H1 (cell line): ENCODE measurements at regions not wholly inside any gene's neighbourhood (a gene's known extent, or its start where the extent isn't known, plus 50 kb on each side); places are given as distances from the start of the nearest gene placed in this dataset.

Experiments
- CTCF ChIA-PET: fragments of 300-600 bp; sonication (Branson Sonifier 250); formaldehyde crosslinking; loops from one replicate; lab custom pipeline; 2021; ENCODE audit not compliant: partially characterized antibody; lab: Charles Lee
- POLR2A ChIA-PET: fragments of 300-600 bp; sonication (Branson Sonifier 250); formaldehyde crosslinking; loops from one replicate; lab custom pipeline; 2021; ENCODE audit warnings: inconsistent platforms; ENCODE audit not compliant: partially characterized antibody; lab: Charles Lee
- DNase-seq, 2 experiments: peaks; one replicate each; pipeline versions ENCODE4 v3.0.0 to v3.0.0-alpha.2; 2010 to 2022; ENCODE audit warnings: low spot score in 2 of 2, low read depth in 1 of 2, mixed read lengths in 1 of 2
- FAIRE-seq: peaks from 2 replicates; lab custom pipeline; 2011; peaks lifted over from hg19 to GRCh38; lab: Jason Lieb, UNC
- H2AFZ ChIP-seq: 2 replicates; pipeline ENCODE4 v1.8.1; 2012; ENCODE audit warnings: low read length, inconsistent platforms
- H2AK5ac ChIP-seq: 2 replicates; pipeline ENCODE4 v1.6.1; 2013; ENCODE audit warnings: low read depth, low read length
- H2BK120ac ChIP-seq: replicated peaks from 2 replicates; pipeline ENCODE3; 2013; ENCODE audit warnings: low read depth, low read length, inconsistent platforms
- H2BK12ac ChIP-seq: 2 replicates; pipeline ENCODE4 v1.6.1; 2013; ENCODE audit warnings: low read depth, low read length
- H2BK15ac ChIP-seq: 2 replicates; pipeline ENCODE4 v1.6.1; 2013; ENCODE audit warnings: low read length
- H2BK20ac ChIP-seq: 2 replicates; pipeline ENCODE4 v1.6.1; 2013; ENCODE audit warnings: low read length
- H2BK5ac ChIP-seq: 2 replicates; pipeline ENCODE4 v1.6.1; 2013; ENCODE audit warnings: low read depth, low read length
- H3K14ac ChIP-seq: 2 replicates; pipeline ENCODE4 v1.6.1; 2013; ENCODE audit warnings: inconsistent platforms; ENCODE audit not compliant: insufficient read length
- H3K18ac ChIP-seq: 2 replicates; pipeline ENCODE4 v1.6.1; 2013; ENCODE audit warnings: low read length; ENCODE audit errors: extremely low read depth
- H3K23ac ChIP-seq: 2 replicates; pipeline ENCODE4 v1.6.1; 2013; ENCODE audit warnings: inconsistent platforms; ENCODE audit not compliant: insufficient read length
- H3K23me2 ChIP-seq: 2 replicates; pipeline ENCODE4 v1.6.1; 2013; ENCODE audit warnings: low read depth, low read length
- H3K27ac ChIP-seq: 2 replicates; pipeline ENCODE4 v1.6.1; 2011; ENCODE audit warnings: low read depth, low read length, inconsistent platforms
- H3K27me3 ChIP-seq, 4 experiments: replicated peaks in 1 of 4; 1 replicate in 1 of 4; 2 replicates in 3 of 4; pipeline versions ENCODE4 v1.6.1 to v1.8.1; 2011 to 2013; ENCODE audit warnings: low read length in 3 of 4, mild to moderate bottlenecking in 3 of 4, inconsistent platforms in 2 of 4, mixed read lengths in 2 of 4, moderate library complexity in 1 of 4; ENCODE audit not compliant: control insufficient read depth in 3 of 4, insufficient read depth in 3 of 4; ENCODE audit errors: extremely low read depth in 1 of 4
- H3K36me3 ChIP-seq, 4 experiments: 2 replicates each; pipeline versions ENCODE4 v1.6.1 to v1.8.1; 2011 to 2013; ENCODE audit warnings: mild to moderate bottlenecking in 4 of 4, low read length in 3 of 4, moderate library complexity in 2 of 4, control low read depth in 1 of 4, inconsistent platforms in 1 of 4; ENCODE audit not compliant: insufficient read depth in 4 of 4, control insufficient read depth in 2 of 4
- H3K4ac ChIP-seq: replicated peaks from 2 replicates; pipeline ENCODE3; 2013; ENCODE audit warnings: low read length, low read depth, mixed read lengths, inconsistent platforms; ENCODE audit not compliant: insufficient read length
- H3K4me1 ChIP-seq, 4 experiments: replicated peaks in 1 of 4; 1 replicate in 1 of 4; 2 replicates in 3 of 4; pipeline versions ENCODE4 v1.6.1 to v1.8.1; 2011 to 2013; ENCODE audit warnings: low read length in 3 of 4, inconsistent platforms in 2 of 4, mixed read lengths in 1 of 4; ENCODE audit not compliant: insufficient read depth in 4 of 4, control insufficient read depth in 3 of 4
- H3K4me2 ChIP-seq, 2 experiments: 2 replicates each; pipeline versions ENCODE4 v1.6.1 to v1.8.1; 2011 to 2013; ENCODE audit warnings: low read depth in 2 of 2, low read length in 2 of 2, control low read depth in 1 of 2, inconsistent platforms in 1 of 2, mild to moderate bottlenecking in 1 of 2; ENCODE audit not compliant: insufficient read depth in 1 of 2
- H3K4me3 ChIP-seq, 4 experiments: fragments of 200-600, 300-600 bp in 1 of 4; sonication (generic), shearing (Covaris generic), sonication (Bioruptor Twin) in 1 of 4; 2 replicates each; pipeline versions ENCODE4 v1.5.1 to v1.8.1; 2011 to 2016; ENCODE audit warnings: low read length in 4 of 4, low read depth in 3 of 4, control low read depth in 2 of 4, inconsistent platforms in 2 of 4, mild to moderate bottlenecking in 2 of 4, mixed read lengths in 1 of 4, moderate library complexity in 1 of 4; ENCODE audit not compliant: insufficient read depth in 2 of 4; ENCODE audit errors: extremely low read depth in 1 of 4
- H3K56ac ChIP-seq: replicated peaks from 2 replicates; pipeline ENCODE3; 2013; ENCODE audit warnings: low read depth, mild to moderate bottlenecking, mixed read lengths, low read length, inconsistent platforms; ENCODE audit not compliant: insufficient read length
- H3K79me1 ChIP-seq: 2 replicates; pipeline ENCODE4 v1.6.1; 2013; ENCODE audit warnings: low read depth, low read length, control low read depth
- H3K79me2 ChIP-seq, 2 experiments: 2 replicates each; pipeline versions ENCODE4 v1.6.1 to v1.8.1; 2012 to 2013; ENCODE audit warnings: low read length in 2 of 2, mild to moderate bottlenecking in 2 of 2, inconsistent platforms in 1 of 2; ENCODE audit not compliant: insufficient read depth in 2 of 2, control insufficient read depth in 1 of 2
- H3K9ac ChIP-seq, 4 experiments: replicated peaks in 1 of 4; 1 replicate in 1 of 4; 2 replicates in 3 of 4; pipeline versions ENCODE4 v1.6.1 to v1.8.1; 2011 to 2013; ENCODE audit warnings: low read depth in 3 of 4, low read length in 3 of 4, control low read depth in 2 of 4, mild to moderate bottlenecking in 2 of 4, moderate library complexity in 2 of 4, inconsistent platforms in 1 of 4; ENCODE audit errors: extremely low read depth in 1 of 4
- H3K9me3 ChIP-seq, 2 experiments: 2 replicates each; pipeline versions ENCODE4 v1.6.1 to v1.8.1; 2012 to 2013; ENCODE audit warnings: mild to moderate bottlenecking in 2 of 2, moderate library complexity in 2 of 2, control low read depth in 1 of 2, inconsistent platforms in 1 of 2, low read depth in 1 of 2, low read length in 1 of 2, mixed read lengths in 1 of 2; ENCODE audit not compliant: insufficient read depth in 2 of 2
- H4K20me1 ChIP-seq, 2 experiments: replicated peaks in 1 of 2; 2 replicates each; pipeline versions ENCODE3 to v1.8.1; 2011 to 2013; ENCODE audit warnings: inconsistent platforms in 2 of 2, low read length in 2 of 2, mild to moderate bottlenecking in 1 of 2; ENCODE audit not compliant: insufficient read depth in 2 of 2, control insufficient read depth in 1 of 2
- H4K5ac ChIP-seq: 2 replicates; pipeline ENCODE4 v1.6.1; 2013; ENCODE audit warnings: low read length, low read depth, mixed read lengths, inconsistent platforms; ENCODE audit not compliant: insufficient read length
- H4K8ac ChIP-seq: 2 replicates; pipeline ENCODE4 v1.8.0; 2013; ENCODE audit warnings: mild to moderate bottlenecking, moderate library complexity, low read length, inconsistent platforms; ENCODE audit not compliant: insufficient read depth; ENCODE audit errors: extremely low read depth
- H4K91ac ChIP-seq: replicated peaks from 2 replicates; pipeline ENCODE3; 2013; ENCODE audit warnings: low read length, mixed read lengths, inconsistent platforms; ENCODE audit not compliant: insufficient read length
- BRCA1 ChIP-seq: IDR thresholded peaks from 2 replicates; pipeline ENCODE4 v1.6.1; 2012; ENCODE audit warnings: low read depth, low read length, improper control_type of control experiment
- EGR1 ChIP-seq: IDR thresholded peaks from 2 replicates; pipeline ENCODE4 v1.6.1; 2011; ENCODE audit warnings: low read depth, low read length, borderline replicate concordance
- HDAC2 ChIP-seq, 2 experiments: fragments of 300-600 bp in 1 of 2; sonication (generic) in 1 of 2; IDR thresholded peaks; 2 replicates each; pipeline ENCODE4 v1.6.1; 2011 to 2012; ENCODE audit warnings: low read depth in 2 of 2, low read length in 2 of 2, mild to moderate bottlenecking in 2 of 2, moderate library complexity in 2 of 2, borderline replicate concordance in 1 of 2, inconsistent platforms in 1 of 2
- KDM1A ChIP-seq: fragments of 200-600, 300-600 bp; sonication (generic); IDR thresholded peaks from 2 replicates; pipeline ENCODE4 v1.7.1; 2016; ENCODE audit warnings: mild to moderate bottlenecking, low read length, borderline replicate concordance
- KDM4A ChIP-seq: IDR thresholded peaks from one replicate; pipeline ENCODE4 v1.7.1; 2012; ENCODE audit warnings: low read depth, mild to moderate bottlenecking, moderate library complexity, low read length, inconsistent platforms; ENCODE audit not compliant: severe bottlenecking
- KDM5A ChIP-seq: fragments of 200-600 bp; IDR thresholded peaks from 2 replicates; pipeline ENCODE4 v1.7.1; 2012; ENCODE audit warnings: mild to moderate bottlenecking, low read length, inconsistent platforms, mixed read lengths
- SAP30 ChIP-seq: fragments of 300-600 bp; sonication (generic); IDR thresholded peaks from 2 replicates; pipeline ENCODE4 v1.7.1; 2012; ENCODE audit warnings: low read length, moderate library complexity, mild to moderate bottlenecking, inconsistent platforms; ENCODE audit not compliant: insufficient read depth, insufficient replicate concordance
- SIN3A ChIP-seq, 2 experiments: IDR thresholded peaks in 1 of 2; conservative IDR thresholded peaks in 1 of 2; 2 replicates each; pipeline ENCODE4 v1.6.1; 2011 to 2012; ENCODE audit warnings: low read length in 2 of 2, improper control_type of control experiment in 1 of 2, low read depth in 1 of 2, mild to moderate bottlenecking in 1 of 2
- TAF1 ChIP-seq: IDR thresholded peaks from 2 replicates; pipeline ENCODE4 v1.6.1; 2011; ENCODE audit warnings: mild to moderate bottlenecking, low read depth, low read length
- YY1 ChIP-seq: IDR thresholded peaks from 2 replicates; pipeline ENCODE4 v1.6.1; 2011; ENCODE audit warnings: low read depth, mild to moderate bottlenecking, low read length
- WGBS, 2 experiments: shearing (Covaris generic) in 1 of 2; methylation state at CpG; one replicate each; pipeline versions ENCODE4 v1.1.6 to v1.1.7; 2013 to 2015; ENCODE audit warnings: low lambda C conversion rate in 2 of 2, mixed read lengths in 2 of 2, inconsistent platforms in 1 of 2, low coverage in 1 of 2, missing lambda C conversion rate in 1 of 2; ENCODE audit not compliant: insufficient replicate concordance in 2 of 2, insufficient coverage in 1 of 2, insufficient read length in 1 of 2; ENCODE audit errors: extremely low coverage in 1 of 2, missing lambda C conversion rate in 1 of 2; 5-methylcytosine and 5-hydroxymethylcytosine counted together
- TF ChIP-seq, protein P1 (sequence below): IDR thresholded peaks from 2 replicates; pipeline ENCODE4 v1.6.1; 2011; ENCODE audit warnings: low read depth, mild to moderate bottlenecking, low read length; ENCODE audit not compliant: insufficient read depth
- TF ChIP-seq, protein P2 (sequence below): IDR thresholded peaks from 2 replicates; pipeline ENCODE4 v1.6.1; 2011; ENCODE audit warnings: low read length, improper control_type of control experiment

DNA sequence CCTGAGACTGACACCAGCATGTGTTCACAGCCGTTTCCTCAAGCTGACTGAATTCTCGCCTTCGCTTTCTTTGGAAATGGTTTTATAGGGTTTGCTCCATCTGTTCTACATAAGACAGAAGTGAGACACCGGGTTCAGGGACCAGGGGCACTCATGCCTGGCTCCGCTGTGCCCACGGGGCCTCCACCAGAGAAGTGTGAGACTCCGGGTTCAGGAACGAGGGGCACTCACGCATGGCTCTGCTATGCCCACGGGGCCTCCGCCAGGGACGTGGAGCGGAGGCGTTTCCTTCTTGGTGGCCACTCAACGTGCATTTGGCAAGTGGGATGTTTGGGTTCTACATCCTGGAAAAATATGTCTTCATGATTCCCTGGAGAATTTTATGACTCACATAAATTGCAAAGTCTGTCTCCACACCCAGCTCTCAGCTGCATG lies 106.6 kb downstream of the RNASET2 start:
- CTCF ChIA-PET, result no interaction called here
- WGBS, 2 experiments, result 95% methylated on average over 15 of the region's 15 CpGs; no CpG with 5 or more reads in 1 of the 2 experiments
- TF ChIP-seq BRCA1 (no peak), EGR1 (no peak), HDAC2 (IDR thresholded peaks at IDR 0.05; ENCODE audit: borderline replicate concordance in 1 of 2, low read depth in 2 of 2, low read length in 2 of 2) (no peak), TAF1 (no peak), SAP30 (no peak), KDM5A (no peak), KDM1A (no peak), KDM4A (no peak), YY1 (no peak), SIN3A (conservative IDR thresholded peaks at IDR 0.05 in 1 of 2, IDR thresholded peaks at IDR 0.05 in 1 of 2; ENCODE audit: low read depth in 1 of 2, low read length in 2 of 2) (no peak)
- TF ChIP-seq, protein P1, sequence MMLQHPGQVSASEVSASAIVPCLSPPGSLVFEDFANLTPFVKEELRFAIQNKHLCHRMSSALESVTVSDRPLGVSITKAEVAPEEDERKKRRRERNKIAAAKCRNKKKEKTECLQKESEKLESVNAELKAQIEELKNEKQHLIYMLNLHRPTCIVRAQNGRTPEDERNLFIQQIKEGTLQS, result no peak
- TF ChIP-seq, protein P2, sequence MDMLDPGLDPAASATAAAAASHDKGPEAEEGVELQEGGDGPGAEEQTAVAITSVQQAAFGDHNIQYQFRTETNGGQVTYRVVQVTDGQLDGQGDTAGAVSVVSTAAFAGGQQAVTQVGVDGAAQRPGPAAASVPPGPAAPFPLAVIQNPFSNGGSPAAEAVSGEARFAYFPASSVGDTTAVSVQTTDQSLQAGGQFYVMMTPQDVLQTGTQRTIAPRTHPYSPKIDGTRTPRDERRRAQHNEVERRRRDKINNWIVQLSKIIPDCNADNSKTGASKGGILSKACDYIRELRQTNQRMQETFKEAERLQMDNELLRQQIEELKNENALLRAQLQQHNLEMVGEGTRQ, result no peak

More for the DNA sequence above, 106.6 kb downstream of the RNASET2 start:
- Histone ChIP-seq H3K14ac (no peak overlapping the region), H3K4me3 (no peak overlapping the region), H3K4me2 (no peak overlapping the region), H3K79me1 (peaks cover 2% of the 10 kb centered on the region; the same call in 1 of the 2 replicates), H3K23ac (no peak overlapping the region), H3K9ac (no peak overlapping the region), H4K91ac (no peak overlapping the region), H2BK120ac (no peak overlapping the region), H4K20me1 (no peaks in the 10 kb centered on the region), H2BK20ac (no peak overlapping the region), H4K5ac (no peak overlapping the region), H2AFZ (no peak overlapping the region), H3K27me3 (0 out of 7 replicates have a peak, but pooled peaks cover 0 to 1% (median 0%) of the 10 kb centered on the region in 4 experiments), H2BK15ac (no peak overlapping the region), H3K4ac (no peak overlapping the region), H2AK5ac (no peak overlapping the region), H2BK5ac (no peak overlapping the region), H3K36me3 (no peaks in the 10 kb centered on the region), H3K23me2 (no peaks in the 10 kb centered on the region), H3K79me2 (no peaks in the 10 kb centered on the region), H3K56ac (no peak overlapping the region), H3K9me3 (no peaks in the 10 kb centered on the region), H2BK12ac (no peak overlapping the region), H3K27ac (no peak overlapping the region), H4K8ac (no peak overlapping the region), H3K4me1 (no peaks in the 10 kb centered on the region), H3K18ac (no peak overlapping the region)
- DNase-seq (no peak), FAIRE-seq (no peak)
- POLR2A ChIA-PET, result no interaction called here
